K562 (cell line): ENCODE measurements at regions not wholly inside any gene's neighbourhood (a gene's known extent, or its start where the extent isn't known, plus 50 kb on each side); places are given as distances from the start of the nearest gene placed in this dataset.

ENCODE experiments used
- ATAC-seq: fragments of 200-7000 bp; cut with Tn5 transposase; 3 replicates; pipeline ENCODE4 v1.9.1; 2020; ENCODE audit warnings: moderate library complexity
- BruUV-seq: library from RNA; stranded (reverse); fragments of 400-500 nt; replicated peaks from 2 replicates; lab custom pipeline; 2021; lab: Mats Ljungman, UMichigan
- CTCF ChIA-PET: fragments of 300-600 bp; formaldehyde crosslinking; extraction: SDS; loops from one replicate; lab custom pipeline; 2021; ENCODE audit warnings: low intra/inter-chr PET ratio; lab: Yijun Ruan, JAX
- POLR2A ChIA-PET: fragments of 300-600, 350-650 bp; sonication (Branson Sonifier 250); formaldehyde crosslinking; extraction: SDS; loops from one replicate; lab custom pipeline; 2021; ENCODE audit warnings: antibody characterized with exemption, inconsistent platforms; lab: Yijun Ruan, JAX
- DNase-seq, 4 experiments: peaks; one replicate each; pipeline versions ENCODE4 v3.0.0 to v3.0.0-alpha.2; 2011 to 2018; ENCODE audit warnings: low spot score in 3 of 4, mixed read lengths in 3 of 4; ENCODE audit errors: extremely low read depth in 1 of 4
- FAIRE-seq: peaks from 2 replicates; lab custom pipeline; 2011; peaks lifted over from hg19 to GRCh38; lab: Jason Lieb, UNC
- H2AFZ ChIP-seq: 2 replicates; pipeline ENCODE4 v1.6.0; 2011; ENCODE audit warnings: low read depth, low read length, control low read depth, inconsistent platforms
- H3K27ac ChIP-seq: fragments of 200-600 bp; 3 replicates; pipeline ENCODE4 v1.8.0; 2011; ENCODE audit warnings: low read depth, mild to moderate bottlenecking, control low read depth, inconsistent platforms, low read length, moderate library complexity, mixed read lengths; ENCODE audit errors: extremely low read depth
- H3K27me3 ChIP-seq, 2 experiments: fragments of 300-600 bp in 1 of 2; 2 replicates in 1 of 2; 3 replicates in 1 of 2; pipeline versions ENCODE4 v1.6.0 to v1.8.0; 2011; ENCODE audit warnings: inconsistent platforms in 2 of 2, low read length in 2 of 2, mild to moderate bottlenecking in 1 of 2, mixed read lengths in 1 of 2, moderate library complexity in 1 of 2; ENCODE audit not compliant: control insufficient read depth in 2 of 2, insufficient read depth in 2 of 2
- H3K36me3 ChIP-seq: fragments of 300-600 bp; 3 replicates; pipeline ENCODE4 v1.8.0; 2011; ENCODE audit warnings: mild to moderate bottlenecking, low read length, inconsistent platforms; ENCODE audit not compliant: control insufficient read depth, insufficient read depth
- H3K4me1 ChIP-seq, 2 experiments: fragments of 200-600 bp in 1 of 2; replicated peaks in 1 of 2; 2 replicates in 1 of 2; 3 replicates in 1 of 2; pipeline versions ENCODE4 v1.5.1 to v1.8.0; 2011; ENCODE audit warnings: inconsistent platforms in 2 of 2, low read length in 2 of 2, mild to moderate bottlenecking in 1 of 2, mixed read lengths in 1 of 2, moderate library complexity in 1 of 2; ENCODE audit not compliant: control insufficient read depth in 2 of 2, insufficient read depth in 2 of 2
- H3K4me2 ChIP-seq: 2 replicates; pipeline ENCODE4 v1.6.1; 2011; ENCODE audit warnings: low read length, control low read depth, inconsistent platforms, mixed read lengths; ENCODE audit not compliant: insufficient read depth
- H3K4me3 ChIP-seq: fragments of 200-600 bp; sonication (generic), shearing (Covaris generic); 2 replicates; pipeline ENCODE4 v1.5.1; 2016; ENCODE audit warnings: control low read depth, inconsistent platforms
- H3K79me2 ChIP-seq: fragments of 200-600 bp; 3 replicates; pipeline ENCODE4 v1.8.0; 2011; ENCODE audit warnings: low read length, inconsistent platforms; ENCODE audit not compliant: control insufficient read depth, insufficient read depth
- H3K9ac ChIP-seq, 2 experiments: 2 replicates each; pipeline versions ENCODE4 v1.6.0 to v1.6.1; 2011; ENCODE audit warnings: low read depth in 2 of 2, low read length in 2 of 2, control low read depth in 1 of 2, inconsistent platforms in 1 of 2, mild to moderate bottlenecking in 1 of 2, mixed read lengths in 1 of 2; ENCODE audit not compliant: insufficient read depth in 1 of 2
- H3K9me1 ChIP-seq: one replicate; pipeline ENCODE4 v1.6.0; 2011; ENCODE audit warnings: inconsistent platforms, mild to moderate bottlenecking, low read length, moderate library complexity; ENCODE audit not compliant: control insufficient read depth, insufficient read depth
- H3K9me3 ChIP-seq: replicated peaks from 2 replicates; pipeline ENCODE4 v1.5.1; 2011; ENCODE audit warnings: low read depth, low read length, inconsistent platforms; ENCODE audit not compliant: control insufficient read depth, insufficient read depth
- H4K20me1 ChIP-seq: replicated peaks from 2 replicates; pipeline ENCODE4 v1.6.1; 2011; ENCODE audit warnings: low read length, inconsistent platforms, mixed read lengths; ENCODE audit not compliant: control insufficient read depth, insufficient read depth
- BDP1 ChIP-seq: IDR thresholded peaks from 3 replicates; pipeline ENCODE4 v1.6.1; 2011; ENCODE audit not compliant: insufficient read length, insufficient read depth
- CREM ChIP-seq: IDR thresholded peaks from 2 replicates; pipeline ENCODE4 v1.6.1; 2014; ENCODE audit warnings: antibody characterized with exemption, low read depth
- HINFP ChIP-seq: fragments of 450-650 bp; conservative IDR thresholded peaks from 2 replicates; pipeline ENCODE4 v1.6.1; 2016; ENCODE audit warnings: missing genetic modification characterization, low read depth, mild to moderate bottlenecking, control low read depth, missing compliant biosample characterization
- HNRNPH1 ChIP-seq: fragments of 200-400 bp; formaldehyde crosslinking; optimal IDR thresholded peaks from 2 replicates; pipeline ENCODE3; 2017; ENCODE audit warnings: low read depth, mild to moderate bottlenecking, low read length, moderate library complexity
- ILF3 ChIP-seq: fragments of 450-650 bp; IDR thresholded peaks from 2 replicates; pipeline ENCODE4 v1.6.1; 2018; ENCODE audit warnings: antibody characterized with exemption, mild to moderate bottlenecking, moderate library complexity, borderline replicate concordance
- POLR2AphosphoS5 ChIP-seq: IDR thresholded peaks from 2 replicates; pipeline ENCODE4 v1.6.1; 2011; ENCODE audit warnings: mild to moderate bottlenecking, low read depth, low read length, moderate library complexity; ENCODE audit not compliant: control insufficient read depth, insufficient read depth
- RFX5 ChIP-seq: IDR thresholded peaks from 2 replicates; pipeline ENCODE4 v1.6.1; 2011; ENCODE audit warnings: low read depth, mild to moderate bottlenecking, improper control_type of control experiment, low read length
- SAP30 ChIP-seq: fragments of 200-600 bp; sonication (generic); IDR thresholded peaks from 2 replicates; pipeline ENCODE4 v1.6.1; 2012; ENCODE audit warnings: borderline replicate concordance, low read depth, mild to moderate bottlenecking, moderate library complexity, low read length, control low read depth, inconsistent platforms; ENCODE audit not compliant: insufficient read depth, poor library complexity, severe bottlenecking
- ZNF551 ChIP-seq: fragments of 250-450 bp; sonication (Bioruptor Pico); IDR thresholded peaks from 2 replicates; pipeline ENCODE4 v1.5.0; 2021; ENCODE audit warnings: mild to moderate bottlenecking, moderate library complexity
- ZNF764 ChIP-seq: fragments of 250-450 bp; sonication (Bioruptor Pico); IDR thresholded peaks from 2 replicates; pipeline ENCODE4 v1.4.0; 2020; ENCODE audit warnings: low read depth, mild to moderate bottlenecking, moderate library complexity
- in situ Hi-C: fragments of 300-500 bp; cut with MboI; formaldehyde crosslinking; loops from 4 replicates; pipeline ENCODE4 v1.15.0; 2018; ENCODE audit warnings: inconsistent platforms, mixed read lengths
- intact Hi-C: fragments of 100-400 bp; cut with micrococcal nuclease; formaldehyde crosslinking; loops from 2 replicates; pipeline ENCODE4 v1.14.2; 2022
- TF ChIP-seq, protein P1 (sequence below): fragments of 250-450 bp; sonication (Bioruptor Pico); IDR thresholded peaks from 2 replicates; pipeline ENCODE4 v1.9.0; 2021; ENCODE audit warnings: mild to moderate bottlenecking, inconsistent platforms
- TF ChIP-seq, protein P2 (sequence below): sonication (generic); formaldehyde crosslinking; IDR thresholded peaks from 2 replicates; pipeline ENCODE4 v1.8.0; 2022; ENCODE audit warnings: mild to moderate bottlenecking, missing genetic modification reagents, borderline replicate concordance
- TF ChIP-seq, protein P3 (sequence below): fragments of 450-650 bp; IDR thresholded peaks from 2 replicates; pipeline ENCODE4 v1.6.1; 2014; ENCODE audit warnings: low read depth, mild to moderate bottlenecking, moderate library complexity, borderline replicate concordance

DNA sequence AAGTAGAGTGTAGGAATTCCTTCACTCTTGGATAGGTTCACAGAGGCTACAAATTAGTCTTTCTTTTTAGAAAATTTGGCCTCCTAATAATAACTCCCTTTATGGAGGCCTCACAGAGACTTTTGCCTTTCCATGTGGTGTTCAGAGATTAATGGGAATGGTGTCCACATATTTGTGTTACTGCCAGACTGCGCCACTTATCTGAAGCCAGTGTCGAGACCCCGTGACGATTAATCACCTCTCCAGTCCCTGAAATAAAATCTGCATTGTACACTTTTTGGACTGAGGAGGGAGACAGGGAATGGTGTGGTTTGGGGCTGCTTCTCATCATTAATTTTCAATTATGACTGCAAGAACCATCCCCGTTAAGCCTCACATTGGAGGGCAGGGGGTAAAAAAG is 980.5 kb downstream of the FLRT2 start (continued):
- TF ChIP-seq RFX5 (no peak), ILF3 (no peak)
- TF ChIP-seq, protein P1, sequence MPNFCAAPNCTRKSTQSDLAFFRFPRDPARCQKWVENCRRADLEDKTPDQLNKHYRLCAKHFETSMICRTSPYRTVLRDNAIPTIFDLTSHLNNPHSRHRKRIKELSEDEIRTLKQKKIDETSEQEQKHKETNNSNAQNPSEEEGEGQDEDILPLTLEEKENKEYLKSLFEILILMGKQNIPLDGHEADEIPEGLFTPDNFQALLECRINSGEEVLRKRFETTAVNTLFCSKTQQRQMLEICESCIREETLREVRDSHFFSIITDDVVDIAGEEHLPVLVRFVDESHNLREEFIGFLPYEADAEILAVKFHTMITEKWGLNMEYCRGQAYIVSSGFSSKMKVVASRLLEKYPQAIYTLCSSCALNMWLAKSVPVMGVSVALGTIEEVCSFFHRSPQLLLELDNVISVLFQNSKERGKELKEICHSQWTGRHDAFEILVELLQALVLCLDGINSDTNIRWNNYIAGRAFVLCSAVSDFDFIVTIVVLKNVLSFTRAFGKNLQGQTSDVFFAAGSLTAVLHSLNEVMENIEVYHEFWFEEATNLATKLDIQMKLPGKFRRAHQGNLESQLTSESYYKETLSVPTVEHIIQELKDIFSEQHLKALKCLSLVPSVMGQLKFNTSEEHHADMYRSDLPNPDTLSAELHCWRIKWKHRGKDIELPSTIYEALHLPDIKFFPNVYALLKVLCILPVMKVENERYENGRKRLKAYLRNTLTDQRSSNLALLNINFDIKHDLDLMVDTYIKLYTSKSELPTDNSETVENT (CRISPR knock-in tag): no peak
- TF ChIP-seq, protein P2, sequence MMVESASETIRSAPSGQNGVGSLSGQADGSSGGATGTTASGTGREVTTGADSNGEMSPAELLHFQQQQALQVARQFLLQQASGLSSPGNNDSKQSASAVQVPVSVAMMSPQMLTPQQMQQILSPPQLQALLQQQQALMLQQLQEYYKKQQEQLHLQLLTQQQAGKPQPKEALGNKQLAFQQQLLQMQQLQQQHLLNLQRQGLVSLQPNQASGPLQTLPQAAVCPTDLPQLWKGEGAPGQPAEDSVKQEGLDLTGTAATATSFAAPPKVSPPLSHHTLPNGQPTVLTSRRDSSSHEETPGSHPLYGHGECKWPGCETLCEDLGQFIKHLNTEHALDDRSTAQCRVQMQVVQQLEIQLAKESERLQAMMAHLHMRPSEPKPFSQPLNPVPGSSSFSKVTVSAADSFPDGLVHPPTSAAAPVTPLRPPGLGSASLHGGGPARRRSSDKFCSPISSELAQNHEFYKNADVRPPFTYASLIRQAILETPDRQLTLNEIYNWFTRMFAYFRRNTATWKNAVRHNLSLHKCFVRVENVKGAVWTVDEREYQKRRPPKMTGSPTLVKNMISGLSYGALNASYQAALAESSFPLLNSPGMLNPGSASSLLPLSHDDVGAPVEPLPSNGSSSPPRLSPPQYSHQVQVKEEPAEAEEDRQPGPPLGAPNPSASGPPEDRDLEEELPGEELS (CRISPR knock-in tag): no peak
- TF ChIP-seq, protein P3, sequence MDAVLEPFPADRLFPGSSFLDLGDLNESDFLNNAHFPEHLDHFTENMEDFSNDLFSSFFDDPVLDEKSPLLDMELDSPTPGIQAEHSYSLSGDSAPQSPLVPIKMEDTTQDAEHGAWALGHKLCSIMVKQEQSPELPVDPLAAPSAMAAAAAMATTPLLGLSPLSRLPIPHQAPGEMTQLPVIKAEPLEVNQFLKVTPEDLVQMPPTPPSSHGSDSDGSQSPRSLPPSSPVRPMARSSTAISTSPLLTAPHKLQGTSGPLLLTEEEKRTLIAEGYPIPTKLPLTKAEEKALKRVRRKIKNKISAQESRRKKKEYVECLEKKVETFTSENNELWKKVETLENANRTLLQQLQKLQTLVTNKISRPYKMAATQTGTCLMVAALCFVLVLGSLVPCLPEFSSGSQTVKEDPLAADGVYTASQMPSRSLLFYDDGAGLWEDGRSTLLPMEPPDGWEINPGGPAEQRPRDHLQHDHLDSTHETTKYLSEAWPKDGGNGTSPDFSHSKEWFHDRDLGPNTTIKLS: no peak

GRCh38 chr14:86505808-86506207 is 975.9 kb downstream of the FLRT2 start:
- no peak for ATAC-seq
- Histone ChIP-seq H3K9me1 (no peaks in the 10 kb centered on the region), H3K4me3 (no peak overlapping the region), H2AFZ (no peak overlapping the region), H3K27ac (no peak overlapping the region), H3K36me3 (no peaks in the 10 kb centered on the region), H3K9me3 (no peaks in the 10 kb centered on the region), H3K79me2 (no peaks in the 10 kb centered on the region), H3K4me1 (no peaks in the 10 kb centered on the region), H3K4me2 (no peak overlapping the region), H3K27me3 (no peaks in the 10 kb centered on the region), H4K20me1 (no peaks in the 10 kb centered on the region), H3K9ac (no peak overlapping the region)
- BruUV-seq: no TSS peak
- ChIA-PET CTCF (no interaction called here), POLR2A (no interaction called here)
- FAIRE-seq: no peak
- intact Hi-C loops: no loop called here
- DNase-seq: no peak
- in situ Hi-C loops: no loop called here
- TF ChIP-seq POLR2AphosphoS5 (no peak), BDP1 (no peak), CREM (no peak), ZNF764 (CRISPR knock-in tag) (no peak), ZNF551 (no peak), HNRNPH1 (no peak), SAP30 (no peak), HINFP (tag) (no peak)
